K562 (cell line): ENCODE measurements at regions not wholly inside any gene's neighbourhood (a gene's known extent, or its start where the extent isn't known, plus 50 kb on each side); places are given as distances from the start of the nearest gene placed in this dataset.

ENCODE experiments used
- ATAC-seq: fragments of 200-7000 bp; cut with Tn5 transposase; 3 replicates; pipeline ENCODE4 v1.9.1; 2020; ENCODE audit warnings: moderate library complexity
- BruUV-seq: library from RNA; stranded (reverse); fragments of 400-500 nt; replicated peaks from 2 replicates; lab custom pipeline; 2021; lab: Mats Ljungman, UMichigan
- CTCF ChIA-PET: fragments of 300-600 bp; formaldehyde crosslinking; extraction: SDS; loops from one replicate; lab custom pipeline; 2021; ENCODE audit warnings: low intra/inter-chr PET ratio; lab: Yijun Ruan, JAX
- POLR2A ChIA-PET: fragments of 300-600, 350-650 bp; sonication (Branson Sonifier 250); formaldehyde crosslinking; extraction: SDS; loops from one replicate; lab custom pipeline; 2021; ENCODE audit warnings: antibody characterized with exemption, inconsistent platforms; lab: Yijun Ruan, JAX
- DNase-seq, 4 experiments: peaks; one replicate each; pipeline versions ENCODE4 v3.0.0 to v3.0.0-alpha.2; 2011 to 2018; ENCODE audit warnings: low spot score in 3 of 4, mixed read lengths in 3 of 4; ENCODE audit errors: extremely low read depth in 1 of 4
- FAIRE-seq: peaks from 2 replicates; lab custom pipeline; 2011; peaks lifted over from hg19 to GRCh38; lab: Jason Lieb, UNC
- H2AFZ ChIP-seq: 2 replicates; pipeline ENCODE4 v1.6.0; 2011; ENCODE audit warnings: low read depth, low read length, control low read depth, inconsistent platforms
- H3K27ac ChIP-seq: fragments of 200-600 bp; 3 replicates; pipeline ENCODE4 v1.8.0; 2011; ENCODE audit warnings: low read depth, mild to moderate bottlenecking, control low read depth, inconsistent platforms, low read length, moderate library complexity, mixed read lengths; ENCODE audit errors: extremely low read depth
- H3K27me3 ChIP-seq, 2 experiments: fragments of 300-600 bp in 1 of 2; 2 replicates in 1 of 2; 3 replicates in 1 of 2; pipeline versions ENCODE4 v1.6.0 to v1.8.0; 2011; ENCODE audit warnings: inconsistent platforms in 2 of 2, low read length in 2 of 2, mild to moderate bottlenecking in 1 of 2, mixed read lengths in 1 of 2, moderate library complexity in 1 of 2; ENCODE audit not compliant: control insufficient read depth in 2 of 2, insufficient read depth in 2 of 2
- H3K36me3 ChIP-seq: fragments of 300-600 bp; 3 replicates; pipeline ENCODE4 v1.8.0; 2011; ENCODE audit warnings: mild to moderate bottlenecking, low read length, inconsistent platforms; ENCODE audit not compliant: control insufficient read depth, insufficient read depth
- H3K4me1 ChIP-seq, 2 experiments: fragments of 200-600 bp in 1 of 2; replicated peaks in 1 of 2; 2 replicates in 1 of 2; 3 replicates in 1 of 2; pipeline versions ENCODE4 v1.5.1 to v1.8.0; 2011; ENCODE audit warnings: inconsistent platforms in 2 of 2, low read length in 2 of 2, mild to moderate bottlenecking in 1 of 2, mixed read lengths in 1 of 2, moderate library complexity in 1 of 2; ENCODE audit not compliant: control insufficient read depth in 2 of 2, insufficient read depth in 2 of 2
- H3K4me2 ChIP-seq: 2 replicates; pipeline ENCODE4 v1.6.1; 2011; ENCODE audit warnings: low read length, control low read depth, inconsistent platforms, mixed read lengths; ENCODE audit not compliant: insufficient read depth
- H3K4me3 ChIP-seq: fragments of 200-600 bp; sonication (generic), shearing (Covaris generic); 2 replicates; pipeline ENCODE4 v1.5.1; 2016; ENCODE audit warnings: control low read depth, inconsistent platforms
- H3K79me2 ChIP-seq: fragments of 200-600 bp; 3 replicates; pipeline ENCODE4 v1.8.0; 2011; ENCODE audit warnings: low read length, inconsistent platforms; ENCODE audit not compliant: control insufficient read depth, insufficient read depth
- H3K9ac ChIP-seq, 2 experiments: 2 replicates each; pipeline versions ENCODE4 v1.6.0 to v1.6.1; 2011; ENCODE audit warnings: low read depth in 2 of 2, low read length in 2 of 2, control low read depth in 1 of 2, inconsistent platforms in 1 of 2, mild to moderate bottlenecking in 1 of 2, mixed read lengths in 1 of 2; ENCODE audit not compliant: insufficient read depth in 1 of 2
- H3K9me1 ChIP-seq: one replicate; pipeline ENCODE4 v1.6.0; 2011; ENCODE audit warnings: inconsistent platforms, mild to moderate bottlenecking, low read length, moderate library complexity; ENCODE audit not compliant: control insufficient read depth, insufficient read depth
- H3K9me3 ChIP-seq: replicated peaks from 2 replicates; pipeline ENCODE4 v1.5.1; 2011; ENCODE audit warnings: low read depth, low read length, inconsistent platforms; ENCODE audit not compliant: control insufficient read depth, insufficient read depth
- H4K20me1 ChIP-seq: replicated peaks from 2 replicates; pipeline ENCODE4 v1.6.1; 2011; ENCODE audit warnings: low read length, inconsistent platforms, mixed read lengths; ENCODE audit not compliant: control insufficient read depth, insufficient read depth
- ARID1B ChIP-seq: fragments of 450-650 bp; IDR thresholded peaks from 2 replicates; pipeline ENCODE4 v1.6.1; 2016; ENCODE audit warnings: antibody characterized with exemption, mild to moderate bottlenecking, inconsistent platforms
- NFE2 ChIP-seq: IDR thresholded peaks from 2 replicates; pipeline ENCODE4 v1.6.1; 2014; ENCODE audit warnings: antibody characterized with exemption, low read depth
- SMARCB1 ChIP-seq: IDR thresholded peaks from 2 replicates; pipeline ENCODE4 v1.6.1; 2011; ENCODE audit warnings: improper control_type of control experiment, low read depth; ENCODE audit not compliant: insufficient read length
- ZFP1 ChIP-seq: fragments of 450-650 bp; formaldehyde crosslinking; IDR thresholded peaks from 2 replicates; pipeline ENCODE4 v1.4.0; 2020; ENCODE audit warnings: mild to moderate bottlenecking, mixed read lengths
- ZNF140 ChIP-seq: fragments of 250-450 bp; sonication (Bioruptor Pico); IDR thresholded peaks from 2 replicates; pipeline ENCODE4 v1.8.0; 2021; ENCODE audit warnings: moderate library complexity, mild to moderate bottlenecking, inconsistent platforms
- ZNF165 ChIP-seq: fragments of 250-450 bp; sonication (Bioruptor Pico); IDR thresholded peaks from 2 replicates; pipeline ENCODE4 v1.4.0; 2020; ENCODE audit warnings: borderline replicate concordance
- ZSCAN32 ChIP-seq: fragments of 450-650 bp; formaldehyde crosslinking; IDR thresholded peaks from 2 replicates; pipeline ENCODE4 v1.4.0; 2020; ENCODE audit warnings: mild to moderate bottlenecking, moderate library complexity
- WGBS: fragments of 100-300 bp; shearing (Covaris generic); methylation state at CpG from one replicate; pipeline ENCODE4 v1.1.6; 2016; ENCODE audit warnings: low coverage, mixed read lengths; ENCODE audit not compliant: insufficient coverage; ENCODE audit errors: missing lambda C conversion rate; 5-methylcytosine and 5-hydroxymethylcytosine counted together
- in situ Hi-C: fragments of 300-500 bp; cut with MboI; formaldehyde crosslinking; loops from 4 replicates; pipeline ENCODE4 v1.15.0; 2018; ENCODE audit warnings: inconsistent platforms, mixed read lengths
- intact Hi-C: fragments of 100-400 bp; cut with micrococcal nuclease; formaldehyde crosslinking; loops from 2 replicates; pipeline ENCODE4 v1.14.2; 2022
- TF ChIP-seq, protein P1 (sequence below): fragments of 450-650 bp; formaldehyde crosslinking; IDR thresholded peaks from 2 replicates; pipeline ENCODE4 v1.4.0; 2020; ENCODE audit warnings: mild to moderate bottlenecking, moderate library complexity

DNA sequence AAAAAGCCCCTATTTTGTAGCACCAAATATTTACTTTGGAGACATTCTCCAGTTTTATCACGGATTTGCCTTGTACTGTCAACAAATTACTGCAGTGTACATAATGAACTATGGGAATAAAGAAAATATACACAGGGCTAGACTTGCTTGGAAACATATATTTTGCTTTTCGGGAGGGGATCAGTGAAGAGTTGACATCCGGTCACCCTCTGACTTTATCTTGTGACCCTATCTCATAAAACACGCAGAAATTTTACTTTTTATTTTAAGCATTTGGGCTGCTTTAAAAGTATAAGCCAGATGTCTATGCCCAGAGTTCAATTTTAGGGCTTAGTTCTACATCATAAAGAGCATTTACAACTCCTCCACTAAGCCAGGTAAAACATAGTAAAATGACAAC is 630.7 kb downstream of the TOX3 start:
- BruUV-seq, result no TSS peak
- no peaks in the 10 kb centered on the region for H3K9me1 ChIP-seq
- H3K27ac ChIP-seq, result no peak overlapping the region
- no peaks in the 10 kb centered on the region for H3K27me3 ChIP-seq
- no peak for DNase-seq
- H3K4me1 ChIP-seq, result no peaks in the 10 kb centered on the region
- no peak overlapping the region for H3K9ac ChIP-seq
- no peaks in the 10 kb centered on the region for H3K36me3 ChIP-seq
- no peaks in the 10 kb centered on the region for H3K79me2 ChIP-seq
- H4K20me1 ChIP-seq, result no peaks in the 10 kb centered on the region
- POLR2A ChIA-PET, result no interaction called here
- no peak for TF ChIP-seq ZNF140 (CRISPR knock-in tag)
- no peak for TF ChIP-seq NFE2
- no peak for TF ChIP-seq ARID1B
- TF ChIP-seq ZFP1 (CRISPR knock-in tag), result no peak
- no peak for TF ChIP-seq ZSCAN32
- TF ChIP-seq SMARCB1, result no peak
- TF ChIP-seq, all 486 proteins: peak for 0
- under 1% methylated on average over 4 of the region's 4 CpGs for WGBS
- in situ Hi-C loops (no loop called here), intact Hi-C loops (no loop called here)
- FAIRE-seq (no peak), ATAC-seq (no peak)
- CTCF ChIA-PET, result no interaction called here
- H2AFZ ChIP-seq, result no peak overlapping the region
- no peak overlapping the region for H3K4me3 ChIP-seq
- H3K9me3 ChIP-seq, result no peaks in the 10 kb centered on the region; the same call in 1 of the 2 replicates
- no peak overlapping the region for H3K4me2 ChIP-seq

DNA sequence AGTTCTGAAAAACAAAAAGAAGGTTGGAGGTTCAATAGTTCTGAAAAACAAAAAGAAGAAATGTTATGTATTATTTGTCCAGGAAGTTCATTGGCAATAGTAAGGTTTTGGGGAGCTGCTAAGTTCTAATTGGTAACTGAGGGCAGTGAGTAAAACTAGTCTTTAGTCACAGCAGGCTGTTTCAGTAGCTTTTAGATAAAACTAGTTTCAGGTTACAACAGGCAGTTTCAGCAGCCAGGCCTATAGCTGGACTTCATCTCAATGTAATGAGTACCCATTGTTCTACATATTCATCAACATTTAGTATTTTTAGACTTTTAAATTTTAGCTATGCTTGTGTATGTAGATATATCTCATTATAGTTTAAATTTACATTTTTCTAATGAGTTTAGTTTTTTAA is 639.3 kb downstream of the TOX3 start:
- CTCF ChIA-PET, result no interaction called here
- FAIRE-seq, result no peak

More for the DNA sequence above, 639.3 kb downstream of the TOX3 start:
- no peaks in the 10 kb centered on the region for H4K20me1 ChIP-seq
- H3K9me3 ChIP-seq, result no peaks in the 10 kb centered on the region
- H3K4me1 ChIP-seq, result no peaks in the 10 kb centered on the region
- H3K9ac ChIP-seq, result no peak overlapping the region
- H2AFZ ChIP-seq, result no peak overlapping the region
- no peak overlapping the region for H3K27ac ChIP-seq
- TF ChIP-seq ZNF165 (CRISPR knock-in tag), result no peak
- TF ChIP-seq, protein P1, sequence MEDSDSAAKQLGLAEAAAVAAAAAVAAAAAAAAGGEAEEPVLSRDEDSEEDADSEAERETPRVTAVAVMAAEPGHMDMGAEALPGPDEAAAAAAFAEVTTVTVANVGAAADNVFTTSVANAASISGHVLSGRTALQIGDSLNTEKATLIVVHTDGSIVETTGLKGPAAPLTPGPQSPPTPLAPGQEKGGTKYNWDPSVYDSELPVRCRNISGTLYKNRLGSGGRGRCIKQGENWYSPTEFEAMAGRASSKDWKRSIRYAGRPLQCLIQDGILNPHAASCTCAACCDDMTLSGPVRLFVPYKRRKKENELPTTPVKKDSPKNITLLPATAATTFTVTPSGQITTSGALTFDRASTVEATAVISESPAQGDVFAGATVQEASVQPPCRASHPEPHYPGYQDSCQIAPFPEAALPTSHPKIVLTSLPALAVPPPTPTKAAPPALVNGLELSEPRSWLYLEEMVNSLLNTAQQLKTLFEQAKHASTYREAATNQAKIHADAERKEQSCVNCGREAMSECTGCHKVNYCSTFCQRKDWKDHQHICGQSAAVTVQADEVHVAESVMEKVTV (CRISPR knock-in tag), result no peak
- TF ChIP-seq, all 486 proteins: peak for 0
- no TSS peak for BruUV-seq
- intact Hi-C loops (no loop called here), in situ Hi-C loops (no loop called here)
- DNase-seq (no peak), ATAC-seq (no peak)
- no peaks in the 10 kb centered on the region for H3K27me3 ChIP-seq
- no peaks in the 10 kb centered on the region for H3K79me2 ChIP-seq
- POLR2A ChIA-PET, result no interaction called here
- no peak overlapping the region for H3K4me2 ChIP-seq
- no peaks in the 10 kb centered on the region for H3K9me1 ChIP-seq
- H3K36me3 ChIP-seq, result no peaks in the 10 kb centered on the region
- no peak overlapping the region for H3K4me3 ChIP-seq
